ENCODE measurements at regions not wholly inside any gene's neighbourhood (a gene's known extent, or its start where the extent isn't known, plus 50 kb on each side); places are given as distances from the start of the nearest gene placed in this dataset.
"Not testable (repeated sequence)": the region's sequence is repeated elsewhere in the genome, so short reads cannot be mapped to it uniquely, and the experiment has no call there.

GRCh38 chr2:111586014-111586413, 298.0 kb downstream of the ANAPC1 start:
- not testable (repeated sequence) for H3K36me3 ChIP-seq (ENCODE audit: insufficient read depth, low read length); H3K27ac ChIP-seq (ENCODE audit: low read depth, low read length); H3K4me3 ChIP-seq (ENCODE audit: low read depth, low read length); H3K4me1 ChIP-seq (ENCODE audit: control insufficient read depth, insufficient read depth, low read length, unreplicated experiment); H3K79me2 ChIP-seq (ENCODE audit: control insufficient read depth, insufficient read depth, low read length, unreplicated experiment); H2AFZ ChIP-seq (ENCODE audit: low read length, unreplicated experiment); H3K27me3 ChIP-seq (ENCODE audit: insufficient read depth, low read length)

DNA sequence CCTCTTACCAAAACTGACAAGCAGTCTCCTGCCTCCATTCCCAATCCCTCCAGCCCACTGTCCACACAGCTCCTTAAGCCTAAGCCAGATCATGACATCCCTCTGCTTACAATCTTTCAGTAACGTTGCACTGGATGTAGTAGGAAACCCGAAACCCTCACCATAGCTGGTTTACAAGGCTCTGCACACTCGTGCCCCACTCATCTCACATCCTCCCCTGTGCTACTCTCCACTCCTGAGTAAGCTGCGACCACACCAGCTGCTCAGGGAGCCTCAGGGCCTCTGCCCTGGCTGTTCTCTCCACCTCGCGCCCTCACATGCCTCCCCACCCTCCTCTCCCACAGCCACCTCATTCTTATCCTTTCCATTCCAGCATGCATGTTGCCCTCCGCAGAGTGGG, 288.9 kb downstream of the ANAPC1 start:
- H3K79me2 ChIP-seq (ENCODE audit: control insufficient read depth, insufficient read depth, low read length, unreplicated experiment); H2AFZ ChIP-seq (ENCODE audit: low read length, unreplicated experiment); H3K4me3 ChIP-seq (ENCODE audit: low read depth, low read length); H3K4me1 ChIP-seq (ENCODE audit: control insufficient read depth, insufficient read depth, low read length, unreplicated experiment); H3K27ac ChIP-seq (ENCODE audit: low read depth, low read length); H3K27me3 ChIP-seq (ENCODE audit: insufficient read depth, low read length); H3K36me3 ChIP-seq (ENCODE audit: insufficient read depth, low read length): not testable (repeated sequence)

DNA sequence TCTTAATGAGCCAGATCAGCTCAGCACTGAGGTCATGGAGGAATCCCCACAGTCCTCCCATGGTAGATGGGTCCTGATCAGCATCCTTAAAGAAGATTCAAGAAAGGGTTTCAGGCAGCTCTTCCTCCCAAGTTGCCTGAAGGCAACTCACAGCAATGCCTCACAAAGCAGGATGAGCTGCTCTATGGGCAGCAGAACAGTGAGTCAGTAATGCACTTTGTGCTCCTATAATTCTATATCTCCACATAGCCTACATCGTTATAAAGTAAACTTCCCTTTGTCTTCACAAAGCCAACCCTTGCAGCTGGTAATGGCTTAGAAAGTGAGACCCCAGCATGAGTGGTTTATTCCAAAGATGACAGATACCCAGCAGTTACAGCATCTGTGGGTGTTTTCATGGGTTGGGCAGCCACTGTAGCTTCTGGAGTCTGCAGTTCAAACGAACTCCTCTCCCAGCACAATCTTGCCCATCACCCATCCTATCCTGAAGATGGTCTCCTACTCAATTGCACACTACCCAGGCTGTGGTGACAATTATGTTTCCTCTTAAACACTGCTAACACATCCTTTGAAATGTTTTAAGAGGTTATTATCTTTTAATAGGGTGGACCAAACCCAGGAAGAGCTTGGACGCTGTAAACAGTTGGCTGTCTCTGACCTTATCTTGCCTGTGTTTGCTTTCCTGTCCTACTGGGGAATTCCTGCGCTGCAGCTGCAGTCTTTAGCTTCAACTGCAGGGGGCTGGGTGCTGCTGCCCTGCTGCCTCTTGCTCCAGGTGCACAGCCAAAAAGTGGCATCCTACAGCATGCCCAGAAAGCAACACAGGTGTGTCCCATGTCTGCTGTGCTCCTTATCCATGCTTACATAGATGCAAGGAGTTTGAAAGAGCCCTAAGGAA, 286.9 kb downstream of the ANAPC1 start:
- H3K27ac ChIP-seq (ENCODE audit: low read depth, low read length) = not testable (repeated sequence)

GRCh38 chr2:111598944-111599343, 285.0 kb downstream of the ANAPC1 start:
- not testable (repeated sequence) for H3K4me1 ChIP-seq (ENCODE audit: control insufficient read depth, insufficient read depth, low read length, unreplicated experiment); H3K27me3 ChIP-seq (ENCODE audit: insufficient read depth, low read length); H3K79me2 ChIP-seq (ENCODE audit: control insufficient read depth, insufficient read depth, low read length, unreplicated experiment); H3K27ac ChIP-seq (ENCODE audit: low read depth, low read length); H3K36me3 ChIP-seq (ENCODE audit: insufficient read depth, low read length); H2AFZ ChIP-seq (ENCODE audit: low read length, unreplicated experiment); H3K4me3 ChIP-seq (ENCODE audit: low read depth, low read length)

More for the DNA sequence above, 286.9 kb downstream of the ANAPC1 start:
- not testable (repeated sequence) for H3K27me3 ChIP-seq (ENCODE audit: insufficient read depth, low read length); H3K4me1 ChIP-seq (ENCODE audit: control insufficient read depth, insufficient read depth, low read length, unreplicated experiment); H2AFZ ChIP-seq (ENCODE audit: low read length, unreplicated experiment); H3K36me3 ChIP-seq (ENCODE audit: insufficient read depth, low read length); H3K79me2 ChIP-seq (ENCODE audit: control insufficient read depth, insufficient read depth, low read length, unreplicated experiment); H3K4me3 ChIP-seq (ENCODE audit: low read depth, low read length)

DNA sequence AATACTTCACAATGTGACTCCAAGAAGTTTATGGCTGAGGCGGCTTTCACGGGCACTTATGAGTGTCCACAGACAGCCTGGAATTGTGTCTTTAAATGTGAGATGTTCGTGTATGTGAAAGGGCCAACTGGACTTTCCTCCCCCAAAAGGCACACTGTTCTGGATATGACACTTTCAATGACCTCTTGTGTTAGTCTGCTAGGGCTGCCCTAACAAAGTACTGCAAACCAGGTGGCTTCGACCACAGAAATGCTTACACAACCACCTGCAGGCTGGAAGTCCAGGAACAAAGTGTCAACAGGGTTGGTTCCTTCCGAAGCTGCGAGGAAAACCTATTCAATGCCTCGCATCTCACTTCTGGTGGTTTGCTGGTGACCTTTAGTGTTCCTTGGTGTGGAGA, 281.7 kb downstream of the ANAPC1 start:
- not testable (repeated sequence) for H3K4me3 ChIP-seq (ENCODE audit: low read depth, low read length); H3K4me1 ChIP-seq (ENCODE audit: control insufficient read depth, insufficient read depth, low read length, unreplicated experiment); H2AFZ ChIP-seq (ENCODE audit: low read length, unreplicated experiment); H3K27me3 ChIP-seq (ENCODE audit: insufficient read depth, low read length); H3K27ac ChIP-seq (ENCODE audit: low read depth, low read length); H3K36me3 ChIP-seq (ENCODE audit: insufficient read depth, low read length); H3K79me2 ChIP-seq (ENCODE audit: control insufficient read depth, insufficient read depth, low read length, unreplicated experiment)

DNA sequence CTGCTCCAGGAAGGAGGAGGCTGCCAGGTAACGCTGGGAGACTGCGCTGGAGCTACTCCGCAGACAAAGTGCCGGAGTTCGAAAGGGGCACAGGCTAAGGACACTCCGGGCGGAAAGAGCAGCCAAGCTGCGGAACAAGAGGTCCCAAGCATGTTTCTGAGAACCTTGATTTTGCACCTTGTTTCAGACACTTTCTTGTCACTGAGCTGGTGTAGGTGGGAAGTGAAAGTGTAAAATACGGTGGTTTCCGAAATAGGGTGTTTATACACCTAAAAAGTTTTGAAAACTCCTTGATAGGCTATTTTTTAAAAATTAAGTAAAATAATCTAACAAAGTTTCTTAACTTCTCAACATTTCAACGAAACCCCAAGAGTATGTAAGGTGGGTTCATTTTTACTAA, 278.2 kb downstream of the ANAPC1 start:
- H2AFZ ChIP-seq (ENCODE audit: low read length, unreplicated experiment); H3K27ac ChIP-seq (ENCODE audit: low read depth, low read length); H3K27me3 ChIP-seq (ENCODE audit: insufficient read depth, low read length); H3K4me3 ChIP-seq (ENCODE audit: low read depth, low read length); H3K36me3 ChIP-seq (ENCODE audit: insufficient read depth, low read length); H3K4me1 ChIP-seq (ENCODE audit: control insufficient read depth, insufficient read depth, low read length, unreplicated experiment); H3K79me2 ChIP-seq (ENCODE audit: control insufficient read depth, insufficient read depth, low read length, unreplicated experiment): not testable (repeated sequence)

- H3K4me3 ChIP-seq (ENCODE audit: low read depth, low read length); H3K79me2 ChIP-seq (ENCODE audit: control insufficient read depth, insufficient read depth, low read length, unreplicated experiment); H2AFZ ChIP-seq (ENCODE audit: low read length, unreplicated experiment); H3K4me1 ChIP-seq (ENCODE audit: control insufficient read depth, insufficient read depth, low read length, unreplicated experiment); H3K27me3 ChIP-seq (ENCODE audit: insufficient read depth, low read length); H3K36me3 ChIP-seq (ENCODE audit: insufficient read depth, low read length); H3K27ac ChIP-seq (ENCODE audit: low read depth, low read length): not testable (repeated sequence)
Measured at GRCh38 chr2:111606632-111607031, 277.4 kb downstream of the ANAPC1 start.

DNA sequence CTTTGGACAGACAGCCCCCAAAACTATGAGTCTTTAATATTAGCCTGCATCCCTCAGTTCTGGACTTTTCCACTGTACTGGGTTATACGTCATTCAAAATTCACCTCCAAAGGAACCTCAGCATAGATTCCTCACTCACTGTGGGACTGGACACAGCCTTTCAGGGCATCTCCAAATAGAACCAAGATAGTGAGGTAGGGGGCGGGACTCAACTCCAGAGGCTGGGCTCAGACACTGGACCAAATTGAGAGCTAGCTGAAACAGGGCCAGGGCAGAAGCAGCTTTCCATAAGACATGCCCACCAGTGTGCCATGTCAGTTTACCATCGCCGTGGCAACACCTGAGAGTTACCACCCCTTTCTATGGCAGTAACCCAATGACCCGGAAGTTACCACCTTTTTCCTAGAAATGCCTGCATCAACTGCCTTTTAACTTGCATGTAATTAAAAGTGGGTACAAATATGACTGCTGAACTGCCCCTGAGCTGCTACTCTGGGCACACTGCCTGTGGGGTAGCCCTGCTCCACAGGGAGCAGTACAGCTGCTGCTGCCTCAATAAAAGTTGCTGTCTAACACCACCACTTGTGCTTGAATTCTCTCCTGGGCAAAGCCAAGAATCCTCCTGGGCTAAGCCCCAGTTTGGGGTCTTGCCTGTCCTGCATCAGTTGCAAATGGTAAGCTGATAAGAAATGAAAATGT, 274.7 kb downstream of the ANAPC1 start:
- not testable (repeated sequence) for H3K79me2 ChIP-seq (ENCODE audit: control insufficient read depth, insufficient read depth, low read length, unreplicated experiment); H3K4me3 ChIP-seq (ENCODE audit: low read depth, low read length); H3K36me3 ChIP-seq (ENCODE audit: insufficient read depth, low read length); H3K27me3 ChIP-seq (ENCODE audit: insufficient read depth, low read length); H3K27ac ChIP-seq (ENCODE audit: low read depth, low read length); H3K4me1 ChIP-seq (ENCODE audit: control insufficient read depth, insufficient read depth, low read length, unreplicated experiment); H2AFZ ChIP-seq (ENCODE audit: low read length, unreplicated experiment)

GRCh38 chr2:111610035-111610434, 274.0 kb downstream of the ANAPC1 start:
- not testable (repeated sequence) for H3K4me1 ChIP-seq (ENCODE audit: control insufficient read depth, insufficient read depth, low read length, unreplicated experiment); H3K27ac ChIP-seq (ENCODE audit: low read depth, low read length); H3K36me3 ChIP-seq (ENCODE audit: insufficient read depth, low read length); H2AFZ ChIP-seq (ENCODE audit: low read length, unreplicated experiment); H3K79me2 ChIP-seq (ENCODE audit: control insufficient read depth, insufficient read depth, low read length, unreplicated experiment); H3K4me3 ChIP-seq (ENCODE audit: low read depth, low read length); H3K27me3 ChIP-seq (ENCODE audit: insufficient read depth, low read length)

- Histone ChIP-seq H3K4me1 (ENCODE audit: control insufficient read depth, insufficient read depth, low read length, unreplicated experiment) (peaks cover 25% of the 10 kb centered on the region), H3K27me3 (ENCODE audit: insufficient read depth, low read length) (no peaks in the 10 kb centered on the region), H3K27ac (ENCODE audit: low read depth, low read length) (no peak overlapping the region), H3K79me2 (ENCODE audit: control insufficient read depth, insufficient read depth, low read length, unreplicated experiment) (no peaks in the 10 kb centered on the region), H3K4me3 (ENCODE audit: low read depth, low read length) (no peak overlapping the region), H2AFZ (ENCODE audit: low read length, unreplicated experiment) (no peak overlapping the region), H3K36me3 (ENCODE audit: insufficient read depth, low read length) (no peaks in the 10 kb centered on the region)
Measured at GRCh38 chr2:111616651-111617218, 267.3 kb downstream of the ANAPC1 start.
